HFF-Myc (cell line): ENCODE measurements at regions not wholly inside any gene's neighbourhood (a gene's known extent, or its start where the extent isn't known, plus 50 kb on each side); places are given as distances from the start of the nearest gene placed in this dataset.
A peak's percentile ranks its signal among the peaks of the same experiment; 100 is the strongest.

Source experiments
- DNase-seq: peaks from one replicate; pipeline ENCODE4 v3.0.0-alpha.2; 2011; ENCODE audit warnings: low read depth; ENCODE audit errors: extremely low read depth
- H3K4me3 ChIP-seq: replicated peaks from 2 replicates; pipeline ENCODE4 v1.5.1; 2011; ENCODE audit warnings: low read depth, mild to moderate bottlenecking, control low read depth, low read length
- TF ChIP-seq, protein P1 (sequence below): IDR thresholded peaks from 2 replicates; pipeline ENCODE4 v1.5.1; 2012; ENCODE audit warnings: mild to moderate bottlenecking, low read depth, low read length, control low read depth; ENCODE audit errors: missing control alignments

DNA sequence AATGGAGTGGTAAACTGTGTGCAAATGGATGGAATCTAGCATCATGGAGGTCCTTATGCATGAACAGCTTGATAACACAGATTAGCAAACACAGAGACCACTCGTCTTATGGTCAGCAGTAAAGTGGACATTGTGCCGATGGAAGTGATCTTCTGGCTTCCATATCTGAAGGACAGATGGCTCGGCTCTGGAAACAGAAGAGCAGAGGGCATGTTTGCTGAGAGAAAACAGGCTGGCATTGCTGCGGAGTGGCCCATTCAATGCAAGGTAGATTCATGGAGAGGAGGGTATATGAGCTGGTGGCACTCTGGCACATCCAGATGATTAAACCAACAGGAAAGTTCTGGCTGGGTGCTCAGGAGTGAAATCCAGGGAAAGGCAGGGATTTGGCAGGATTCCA, 513.2 kb downstream of the DIRAS2 start:
- no peak overlapping the region for H3K4me3 ChIP-seq
- no peak for DNase-seq
- TF ChIP-seq, protein P1, sequence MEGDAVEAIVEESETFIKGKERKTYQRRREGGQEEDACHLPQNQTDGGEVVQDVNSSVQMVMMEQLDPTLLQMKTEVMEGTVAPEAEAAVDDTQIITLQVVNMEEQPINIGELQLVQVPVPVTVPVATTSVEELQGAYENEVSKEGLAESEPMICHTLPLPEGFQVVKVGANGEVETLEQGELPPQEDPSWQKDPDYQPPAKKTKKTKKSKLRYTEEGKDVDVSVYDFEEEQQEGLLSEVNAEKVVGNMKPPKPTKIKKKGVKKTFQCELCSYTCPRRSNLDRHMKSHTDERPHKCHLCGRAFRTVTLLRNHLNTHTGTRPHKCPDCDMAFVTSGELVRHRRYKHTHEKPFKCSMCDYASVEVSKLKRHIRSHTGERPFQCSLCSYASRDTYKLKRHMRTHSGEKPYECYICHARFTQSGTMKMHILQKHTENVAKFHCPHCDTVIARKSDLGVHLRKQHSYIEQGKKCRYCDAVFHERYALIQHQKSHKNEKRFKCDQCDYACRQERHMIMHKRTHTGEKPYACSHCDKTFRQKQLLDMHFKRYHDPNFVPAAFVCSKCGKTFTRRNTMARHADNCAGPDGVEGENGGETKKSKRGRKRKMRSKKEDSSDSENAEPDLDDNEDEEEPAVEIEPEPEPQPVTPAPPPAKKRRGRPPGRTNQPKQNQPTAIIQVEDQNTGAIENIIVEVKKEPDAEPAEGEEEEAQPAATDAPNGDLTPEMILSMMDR = no peak

DNA sequence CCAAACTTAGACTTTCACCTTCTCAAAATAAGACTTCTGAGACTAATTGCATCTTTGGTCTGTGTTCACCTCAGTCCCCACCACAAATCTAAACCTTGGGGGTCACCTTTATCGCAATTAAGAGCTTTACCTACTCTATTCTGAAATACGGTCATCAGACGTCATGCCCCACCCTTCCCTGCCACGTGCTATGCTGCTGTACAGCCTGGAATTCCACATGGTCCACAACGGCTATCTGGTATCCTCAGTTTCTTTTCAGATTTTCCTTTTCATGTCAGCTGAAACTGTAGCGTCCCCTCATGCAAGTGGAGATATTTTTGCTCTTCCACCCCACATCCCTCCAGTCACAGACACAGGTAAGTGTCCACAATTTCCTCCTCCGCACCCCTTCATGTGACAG, 511.1 kb downstream of the DIRAS2 start:
- TF ChIP-seq, protein P1 = no peak
- no peak for DNase-seq
- H3K4me3 ChIP-seq = no peak overlapping the region

DNA sequence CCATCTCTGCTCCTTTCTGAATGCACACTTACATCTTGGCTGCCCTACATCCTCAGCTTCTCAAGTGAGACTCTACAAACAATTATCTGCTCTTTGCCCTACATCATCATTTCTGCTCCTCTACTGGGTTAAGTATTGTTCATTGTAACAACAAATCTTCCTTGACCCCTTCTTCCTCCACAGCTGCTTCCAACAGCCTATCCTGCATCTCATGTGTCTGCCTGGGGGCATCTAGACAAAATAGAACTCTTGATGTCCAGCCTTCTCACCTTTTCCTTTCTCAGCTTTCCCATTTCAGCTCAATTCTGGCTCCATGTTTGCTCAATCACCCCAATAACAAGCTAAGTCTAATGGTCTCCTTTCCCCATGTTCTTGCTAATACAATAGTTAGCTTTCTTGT, 509.8 kb downstream of the DIRAS2 start:
- DNase-seq = no peak
- no peak overlapping the region for H3K4me3 ChIP-seq

DNA sequence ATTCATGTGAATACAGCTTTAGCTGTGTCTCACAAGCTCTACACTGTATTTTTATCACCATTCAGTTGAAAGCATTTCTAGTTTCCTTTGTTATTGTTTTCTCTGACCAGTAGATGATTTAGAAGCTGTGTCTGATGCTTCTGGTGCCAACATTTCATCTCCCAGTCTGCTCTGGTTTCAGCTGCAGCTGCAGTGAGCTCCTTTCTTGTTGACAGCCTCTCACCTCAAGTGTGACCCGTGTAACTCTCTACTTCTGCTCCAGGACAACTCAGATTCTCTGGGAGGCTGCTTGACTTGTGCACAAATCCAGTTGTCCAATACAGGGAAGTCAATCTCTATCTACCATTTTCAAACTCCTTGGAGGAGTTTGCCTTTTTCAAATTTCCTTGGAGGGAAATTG, 504.8 kb downstream of the DIRAS2 start:
- TF ChIP-seq, protein P1 = no peak
- H3K4me3 ChIP-seq = no peak overlapping the region
- DNase-seq = no peak

More for the DNA sequence above, 509.8 kb downstream of the DIRAS2 start:
- TF ChIP-seq, protein P1 = no peak

DNA sequence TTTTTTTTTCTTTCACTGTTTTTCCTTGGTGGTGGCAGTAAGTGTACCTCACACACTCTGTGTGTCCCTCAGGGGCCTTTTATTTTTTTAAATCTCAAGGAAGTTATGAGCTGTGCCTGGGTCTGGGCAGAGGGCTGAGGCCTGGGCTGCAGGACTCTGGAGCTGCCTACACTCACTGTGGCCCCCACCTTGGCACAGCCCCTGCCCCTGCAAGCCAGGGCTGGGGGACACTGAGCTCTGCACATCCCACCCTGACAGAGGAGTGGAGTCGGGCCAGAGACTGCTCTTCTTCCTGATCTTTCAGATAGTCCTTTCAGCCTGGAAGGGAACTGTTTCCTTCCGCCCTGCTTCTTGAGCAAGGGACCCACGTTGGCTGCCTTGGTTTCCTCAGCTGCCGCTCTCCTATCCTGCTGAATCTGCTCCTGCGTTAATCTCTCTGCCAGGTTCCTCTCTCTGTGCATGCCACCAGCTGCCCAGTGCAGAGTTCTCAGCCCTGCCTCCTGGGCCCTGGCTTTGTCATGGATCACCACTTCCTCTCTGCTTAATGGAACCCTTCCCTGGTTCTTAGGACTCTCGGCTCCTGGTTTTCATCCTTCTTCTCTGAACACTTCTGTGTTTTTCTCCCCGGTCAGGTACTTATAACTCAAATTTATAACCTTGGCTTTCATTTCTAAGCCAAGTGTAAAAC, 502.3 kb downstream of the DIRAS2 start:
- TF ChIP-seq, protein P1 = no peak
- DNase-seq = no peak
- no peak overlapping the region for H3K4me3 ChIP-seq

DNA sequence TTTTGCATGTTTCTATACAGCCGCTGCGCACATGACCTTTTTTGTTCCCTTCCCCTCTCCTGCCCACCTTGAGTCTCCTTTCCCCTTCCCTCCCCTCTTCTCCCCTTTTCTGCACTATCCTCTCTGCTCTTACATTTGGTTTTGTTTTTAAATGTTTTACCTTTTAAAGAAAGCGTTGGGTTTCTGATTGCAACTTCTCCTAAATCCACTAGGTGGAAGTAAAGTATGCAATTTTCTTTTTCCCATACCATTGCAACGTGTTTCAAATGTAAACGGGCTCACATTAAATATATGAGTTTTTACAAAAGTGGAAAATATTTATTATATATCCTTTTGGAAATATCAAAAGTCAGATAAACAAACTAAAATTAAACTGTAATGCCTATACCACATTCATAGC, 500.9 kb downstream of the DIRAS2 start:
- no peak for DNase-seq
- TF ChIP-seq, protein P1 = peak; percentile 34
- H3K4me3 ChIP-seq = no peak overlapping the region

DNA sequence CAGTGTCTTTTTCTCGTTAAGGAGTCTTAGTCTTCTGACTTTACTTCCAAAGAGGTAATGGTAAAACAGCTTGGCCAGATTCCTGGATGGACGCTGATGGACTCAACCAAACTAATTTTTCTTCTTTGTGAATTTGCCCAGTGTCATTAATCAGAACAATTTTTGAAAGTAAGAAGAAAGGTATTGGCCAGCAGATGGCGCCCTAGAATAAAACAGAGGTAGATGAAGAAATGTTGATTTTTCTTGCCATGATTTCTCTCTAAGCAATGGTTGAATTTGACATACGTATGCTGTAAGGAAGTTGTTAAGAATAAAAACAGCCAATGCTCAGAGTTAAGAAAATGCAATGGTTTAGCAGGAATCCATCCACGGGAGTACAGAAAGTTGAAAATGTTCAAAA, 500.0 kb downstream of the DIRAS2 start:
- H3K4me3 ChIP-seq = no peak overlapping the region

More for the DNA sequence above, 500.0 kb downstream of the DIRAS2 start:
- TF ChIP-seq, protein P1 = peak; percentile 53
- peak; percentile 5 for DNase-seq
